ENCODE measurements at regions not wholly inside any gene's neighbourhood (a gene's known extent, or its start where the extent isn't known, plus 50 kb on each side); places are given as distances from the start of the nearest gene placed in this dataset.

DNA sequence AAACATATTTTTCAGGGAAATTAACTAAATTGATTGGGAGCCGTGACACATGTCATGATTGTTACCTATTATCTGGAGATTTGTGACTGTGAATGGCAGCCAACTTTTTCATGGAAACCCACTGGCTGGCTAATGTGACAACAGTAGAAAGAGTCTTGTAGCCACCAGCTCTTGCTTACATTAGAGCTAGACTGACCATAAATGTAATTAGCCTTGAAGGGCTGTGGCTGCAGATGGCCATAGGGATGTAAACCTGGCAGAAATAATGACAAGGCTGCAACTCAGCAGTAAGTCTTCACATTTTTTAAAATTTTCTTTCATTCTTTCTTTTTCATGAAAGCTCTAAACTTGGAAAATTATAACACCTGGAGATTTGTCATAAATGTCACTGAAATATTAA, 168.2 kb upstream of the ROBO2 start:
- H3K4me1 ChIP-seq, result no peaks in the 10 kb centered on the region
- no peaks in the 10 kb centered on the region for H3K36me3 ChIP-seq
- H3K27me3 ChIP-seq, result no peaks in the 10 kb centered on the region
- H3K27ac ChIP-seq, result no peak overlapping the region
- intact Hi-C loops (cut with DNase I; ENCODE audit: low total_unique reads), result no loop called here
- H3K4me3 ChIP-seq, result no peak overlapping the region
- no peaks in the 10 kb centered on the region for H3K9me3 ChIP-seq
- DNase-seq, result no peak
- TF ChIP-seq CTCF (IDR thresholded peaks at IDR 0.05), result no peak

DNA sequence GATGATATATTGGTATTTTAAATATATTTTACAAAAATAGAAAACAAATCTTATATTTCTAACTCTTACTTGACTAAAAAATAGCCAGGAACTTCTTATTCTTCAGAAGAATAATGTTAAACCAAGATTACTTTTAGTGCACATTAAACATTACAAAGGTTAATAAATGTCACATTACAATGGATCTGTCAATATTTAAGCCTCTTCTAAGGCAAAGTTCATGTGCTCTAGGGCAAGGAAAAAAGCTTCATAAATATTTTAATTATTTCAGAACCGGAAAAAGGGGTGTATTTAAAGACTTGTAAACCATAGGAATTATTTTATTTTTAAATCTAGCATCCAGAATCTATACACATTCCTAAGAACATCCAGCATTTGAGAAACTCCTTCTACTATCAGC, 166.9 kb upstream of the ROBO2 start:
- intact Hi-C loops (cut with DNase I; ENCODE audit: low total_unique reads), result no loop called here
- H3K27me3 ChIP-seq, result no peaks in the 10 kb centered on the region
- no peak for TF ChIP-seq CTCF (IDR thresholded peaks at IDR 0.05)
- H3K4me3 ChIP-seq, result no peak overlapping the region
- H3K4me1 ChIP-seq, result no peaks in the 10 kb centered on the region
- DNase-seq, result no peak
- H3K27ac ChIP-seq, result no peak overlapping the region
- H3K9me3 ChIP-seq, result no peaks in the 10 kb centered on the region
- no peaks in the 10 kb centered on the region for H3K36me3 ChIP-seq

GRCh38 chr3:76873532-76874242, 166.2 kb upstream of the ROBO2 start:
- TF ChIP-seq CTCF (IDR thresholded peaks at IDR 0.05), result no peak
- Histone ChIP-seq H3K4me3 (no peak overlapping the region), H3K27ac (no peak overlapping the region), H3K4me1 (no peaks in the 10 kb centered on the region), H3K9me3 (no peaks in the 10 kb centered on the region), H3K36me3 (no peaks in the 10 kb centered on the region), H3K27me3 (no peaks in the 10 kb centered on the region)
- DNase-seq, result no peak
- intact Hi-C loops (cut with DNase I; ENCODE audit: low total_unique reads), result no loop called here

- H3K27me3 ChIP-seq, result no peaks in the 10 kb centered on the region
- intact Hi-C loops (cut with DNase I; ENCODE audit: low total_unique reads), result no loop called here
- no peak for TF ChIP-seq CTCF (IDR thresholded peaks at IDR 0.05)
These were observed 159.9 kb upstream of the ROBO2 start for GRCh38 chr3:76879959-76880358.

GRCh38 chr3:76886761-76887500, 153.0 kb upstream of the ROBO2 start:
- no peaks in the 10 kb centered on the region for H3K9me3 ChIP-seq
- H3K27me3 ChIP-seq, result no peaks in the 10 kb centered on the region
- no peak overlapping the region for H3K4me3 ChIP-seq
- no peak for TF ChIP-seq CTCF (IDR thresholded peaks at IDR 0.05)
- no peak for DNase-seq
- H3K4me1 ChIP-seq, result no peaks in the 10 kb centered on the region
- H3K36me3 ChIP-seq, result no peaks in the 10 kb centered on the region
- no peak overlapping the region for H3K27ac ChIP-seq
- intact Hi-C loops (cut with DNase I; ENCODE audit: low total_unique reads), result no loop called here

More at GRCh38 chr3:76879959-76880358, 159.9 kb upstream of the ROBO2 start:
- no peak overlapping the region for H3K27ac ChIP-seq
- H3K9me3 ChIP-seq, result no peaks in the 10 kb centered on the region
- no peaks in the 10 kb centered on the region for H3K4me1 ChIP-seq
- DNase-seq, result no peak
- no peak overlapping the region for H3K4me3 ChIP-seq
- no peaks in the 10 kb centered on the region for H3K36me3 ChIP-seq

Measured in tibial artery (tissue), 4 donors.